ENCODE measurements at regions not wholly inside any gene's neighbourhood (a gene's known extent, or its start where the extent isn't known, plus 50 kb on each side); places are given as distances from the start of the nearest gene placed in this dataset.

DNA sequence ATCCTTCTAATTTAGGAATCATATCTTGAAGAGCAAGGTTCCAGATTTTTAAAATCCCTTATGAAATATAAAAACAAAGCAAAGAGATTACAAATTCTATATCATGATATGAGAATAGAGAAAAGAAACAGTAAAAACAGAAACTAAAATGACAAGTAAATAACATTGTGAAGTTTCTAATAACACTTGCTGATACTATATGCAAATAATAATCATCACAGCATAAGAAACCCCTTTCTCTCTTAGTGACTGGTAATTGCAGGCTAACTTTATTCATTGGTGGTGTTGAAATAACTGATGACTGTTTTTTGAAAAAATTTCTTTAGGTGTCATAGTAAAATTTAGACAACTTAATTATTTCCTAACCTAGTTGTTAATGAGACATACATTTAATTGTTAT, 281.6 kb downstream of the PLA2G4A start:
- TF ChIP-seq, protein P1, sequence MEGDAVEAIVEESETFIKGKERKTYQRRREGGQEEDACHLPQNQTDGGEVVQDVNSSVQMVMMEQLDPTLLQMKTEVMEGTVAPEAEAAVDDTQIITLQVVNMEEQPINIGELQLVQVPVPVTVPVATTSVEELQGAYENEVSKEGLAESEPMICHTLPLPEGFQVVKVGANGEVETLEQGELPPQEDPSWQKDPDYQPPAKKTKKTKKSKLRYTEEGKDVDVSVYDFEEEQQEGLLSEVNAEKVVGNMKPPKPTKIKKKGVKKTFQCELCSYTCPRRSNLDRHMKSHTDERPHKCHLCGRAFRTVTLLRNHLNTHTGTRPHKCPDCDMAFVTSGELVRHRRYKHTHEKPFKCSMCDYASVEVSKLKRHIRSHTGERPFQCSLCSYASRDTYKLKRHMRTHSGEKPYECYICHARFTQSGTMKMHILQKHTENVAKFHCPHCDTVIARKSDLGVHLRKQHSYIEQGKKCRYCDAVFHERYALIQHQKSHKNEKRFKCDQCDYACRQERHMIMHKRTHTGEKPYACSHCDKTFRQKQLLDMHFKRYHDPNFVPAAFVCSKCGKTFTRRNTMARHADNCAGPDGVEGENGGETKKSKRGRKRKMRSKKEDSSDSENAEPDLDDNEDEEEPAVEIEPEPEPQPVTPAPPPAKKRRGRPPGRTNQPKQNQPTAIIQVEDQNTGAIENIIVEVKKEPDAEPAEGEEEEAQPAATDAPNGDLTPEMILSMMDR (IDR thresholded peaks at IDR 0.05; ENCODE audit: low read depth, low read length, missing input control), result no peak
- TF ChIP-seq, protein P2, sequence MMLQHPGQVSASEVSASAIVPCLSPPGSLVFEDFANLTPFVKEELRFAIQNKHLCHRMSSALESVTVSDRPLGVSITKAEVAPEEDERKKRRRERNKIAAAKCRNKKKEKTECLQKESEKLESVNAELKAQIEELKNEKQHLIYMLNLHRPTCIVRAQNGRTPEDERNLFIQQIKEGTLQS (IDR thresholded peaks at IDR 0.05), result no peak
- TF ChIP-seq HNF4A (conservative IDR thresholded peaks at IDR 0.05), result no peak
- TF ChIP-seq, protein P3, sequence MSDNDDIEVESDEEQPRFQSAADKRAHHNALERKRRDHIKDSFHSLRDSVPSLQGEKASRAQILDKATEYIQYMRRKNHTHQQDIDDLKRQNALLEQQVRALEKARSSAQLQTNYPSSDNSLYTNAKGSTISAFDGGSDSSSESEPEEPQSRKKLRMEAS (IDR thresholded peaks at IDR 0.05), result no peak
- TF ChIP-seq JUND (IDR thresholded peaks at IDR 0.05), result no peak
- no peak for TF ChIP-seq GABPA (IDR thresholded peaks at IDR 0.05 in 1 of 2, conservative IDR thresholded peaks at IDR 0.05 in 1 of 2)
- no peak for TF ChIP-seq EGR1 (IDR thresholded peaks at IDR 0.05; ENCODE audit: low read depth in 2 of 2)
- TF ChIP-seq TAF1 (conservative IDR thresholded peaks at IDR 0.05), result no peak
- no peak for TF ChIP-seq RAD21 (IDR thresholded peaks at IDR 0.05)
- TF ChIP-seq YY1 (IDR thresholded peaks at IDR 0.05), result no peak
- no peak for TF ChIP-seq RXRA (IDR thresholded peaks at IDR 0.05)
- TF ChIP-seq, protein P4, sequence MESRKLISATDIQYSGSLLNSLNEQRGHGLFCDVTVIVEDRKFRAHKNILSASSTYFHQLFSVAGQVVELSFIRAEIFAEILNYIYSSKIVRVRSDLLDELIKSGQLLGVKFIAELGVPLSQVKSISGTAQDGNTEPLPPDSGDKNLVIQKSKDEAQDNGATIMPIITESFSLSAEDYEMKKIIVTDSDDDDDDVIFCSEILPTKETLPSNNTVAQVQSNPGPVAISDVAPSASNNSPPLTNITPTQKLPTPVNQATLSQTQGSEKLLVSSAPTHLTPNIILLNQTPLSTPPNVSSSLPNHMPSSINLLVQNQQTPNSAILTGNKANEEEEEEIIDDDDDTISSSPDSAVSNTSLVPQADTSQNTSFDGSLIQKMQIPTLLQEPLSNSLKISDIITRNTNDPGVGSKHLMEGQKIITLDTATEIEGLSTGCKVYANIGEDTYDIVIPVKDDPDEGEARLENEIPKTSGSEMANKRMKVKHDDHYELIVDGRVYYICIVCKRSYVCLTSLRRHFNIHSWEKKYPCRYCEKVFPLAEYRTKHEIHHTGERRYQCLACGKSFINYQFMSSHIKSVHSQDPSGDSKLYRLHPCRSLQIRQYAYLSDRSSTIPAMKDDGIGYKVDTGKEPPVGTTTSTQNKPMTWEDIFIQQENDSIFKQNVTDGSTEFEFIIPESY (IDR thresholded peaks at IDR 0.05), result no peak

Measured in liver (tissue), 3 donors.